ENCODE measurements at regions not wholly inside any gene's neighbourhood (a gene's known extent, or its start where the extent isn't known, plus 50 kb on each side); places are given as distances from the start of the nearest gene placed in this dataset.

DNA sequence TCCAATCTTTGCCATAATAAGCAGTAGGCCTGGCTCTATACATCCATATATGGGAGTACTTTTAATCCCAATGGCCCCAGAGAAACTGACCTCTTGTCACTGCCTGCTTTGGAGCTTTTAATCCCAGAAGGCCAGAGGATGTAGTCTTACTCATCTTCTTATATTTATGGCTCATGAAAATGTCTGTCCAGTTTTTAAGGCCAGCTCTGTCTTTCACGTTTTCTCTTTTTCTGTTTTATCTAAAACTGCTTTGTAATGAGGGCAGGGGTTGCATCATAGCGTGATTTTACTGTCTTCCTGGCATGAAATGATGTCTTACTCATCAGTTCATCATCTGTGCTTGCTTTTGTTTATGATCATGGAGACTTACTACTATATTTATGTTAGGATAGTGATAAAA, 1094.9 kb downstream of the MAT2B start:
- TF ChIP-seq CTCF (conservative IDR thresholded peaks at IDR 0.05), result no peak
- no peaks in the 10 kb centered on the region for H3K36me3 Mint-ChIP-seq (ENCODE audit: low read depth)
- no peaks in the 10 kb centered on the region for H3K27me3 ChIP-seq (ENCODE audit: control insufficient read depth, insufficient read depth, low read length, poor library complexity, severe bottlenecking)
- no peak overlapping the region for H3K27ac ChIP-seq (ENCODE audit: low read depth, low read length)
- no peaks in the 10 kb centered on the region for H3K4me1 Mint-ChIP-seq
- no peaks in the 10 kb centered on the region for H3K27me3 Mint-ChIP-seq (ENCODE audit: insufficient read depth)
- no peak overlapping the region for H3K4me3 ChIP-seq (ENCODE audit: low read length)
- H3K27ac Mint-ChIP-seq, result no peak overlapping the region
- H3K4me1 ChIP-seq (ENCODE audit: control insufficient read depth, insufficient read depth, low read length), result no peaks in the 10 kb centered on the region
- H3K9ac ChIP-seq (ENCODE audit: extremely low read depth, low read length, poor library complexity, severe bottlenecking), result no peak overlapping the region
- WGBS, 2 experiments (ENCODE audit: insufficient coverage in 1 of 2, insufficient read length in 1 of 2), result 88 to 100% methylated on average over 1 to 2 of the region's 2 CpGs
- no peak overlapping the region for H3K4me3 Mint-ChIP-seq
- no peak for DNase-seq
- no peaks in the 10 kb centered on the region for H3K36me3 ChIP-seq (ENCODE audit: control insufficient read depth, insufficient read depth, low read length)
- no peaks in the 10 kb centered on the region for H3K9me3 ChIP-seq (ENCODE audit: control insufficient read depth, low read length)
- H3K9me3 Mint-ChIP-seq, result peaks cover 7% of the 10 kb centered on the region

DNA sequence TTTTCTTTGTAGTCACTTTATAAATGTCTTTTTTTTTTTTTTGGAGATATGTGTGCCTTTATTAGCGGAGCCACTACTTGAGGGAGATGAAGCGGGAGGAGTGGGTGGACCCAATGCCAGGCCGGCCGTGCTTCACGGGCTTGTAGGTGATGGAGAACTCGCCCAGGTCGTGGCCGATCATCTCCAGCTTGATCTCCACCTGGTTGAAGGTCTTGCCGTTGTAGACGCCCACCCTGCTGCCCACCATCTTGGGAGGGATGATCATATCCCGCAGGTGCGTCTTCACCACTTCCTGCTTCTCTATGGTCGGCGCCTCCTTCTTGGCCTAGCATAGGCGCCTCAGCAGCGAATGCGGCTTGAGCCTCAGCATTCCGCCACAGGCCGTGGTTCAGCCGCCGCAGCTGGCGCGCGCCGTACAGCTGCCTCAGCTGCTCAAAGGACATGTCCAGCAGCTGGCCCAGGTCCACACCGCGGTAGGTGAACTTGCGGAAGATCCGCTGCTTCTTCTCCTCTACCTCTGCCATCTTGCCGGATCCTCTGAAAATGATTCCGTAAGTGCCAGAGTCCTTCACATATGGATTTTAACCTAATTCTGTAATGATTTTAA, 1095.6 kb downstream of the MAT2B start:
- Mint-ChIP-seq H3K4me1 (no peaks in the 10 kb centered on the region), H3K27ac (no peak overlapping the region), H3K27me3 (ENCODE audit: insufficient read depth) (no peaks in the 10 kb centered on the region), H3K4me3 (no peak overlapping the region), H3K36me3 (ENCODE audit: low read depth) (no peaks in the 10 kb centered on the region), H3K9me3 (peaks cover 7% of the 10 kb centered on the region)
- H3K4me3 ChIP-seq (ENCODE audit: low read length), result no peak overlapping the region
- no peak for DNase-seq
- no peak for TF ChIP-seq CTCF (conservative IDR thresholded peaks at IDR 0.05)
- no peak overlapping the region for H3K9ac ChIP-seq (ENCODE audit: extremely low read depth, low read length, poor library complexity, severe bottlenecking)
- H3K4me1 ChIP-seq (ENCODE audit: control insufficient read depth, insufficient read depth, low read length), result no peaks in the 10 kb centered on the region
- no peaks in the 10 kb centered on the region for H3K9me3 ChIP-seq (ENCODE audit: control insufficient read depth, low read length)
- H3K36me3 ChIP-seq (ENCODE audit: control insufficient read depth, insufficient read depth, low read length), result no peaks in the 10 kb centered on the region
- WGBS, 2 experiments (ENCODE audit: insufficient coverage in 1 of 2, insufficient read length in 1 of 2), result 94 to 96% methylated on average over 17 to 31 of the region's 31 CpGs
- no peak overlapping the region for H3K27ac ChIP-seq (ENCODE audit: low read depth, low read length)
- no peaks in the 10 kb centered on the region for H3K27me3 ChIP-seq (ENCODE audit: control insufficient read depth, insufficient read depth, low read length, poor library complexity, severe bottlenecking)

GRCh38 chr5:164608507-164608906, 1103.1 kb downstream of the MAT2B start:
- no peak for TF ChIP-seq CTCF (conservative IDR thresholded peaks at IDR 0.05)
- Histone ChIP-seq H3K27ac (ENCODE audit: low read depth, low read length) (no peak overlapping the region), H3K4me3 (ENCODE audit: low read length) (no peak overlapping the region), H3K36me3 (ENCODE audit: control insufficient read depth, insufficient read depth, low read length) (no peaks in the 10 kb centered on the region), H3K9ac (ENCODE audit: extremely low read depth, low read length, poor library complexity, severe bottlenecking) (no peak overlapping the region), H3K9me3 (ENCODE audit: control insufficient read depth, low read length) (no peaks in the 10 kb centered on the region), H3K27me3 (ENCODE audit: control insufficient read depth, insufficient read depth, low read length, poor library complexity, severe bottlenecking) (no peaks in the 10 kb centered on the region), H3K4me1 (ENCODE audit: control insufficient read depth, insufficient read depth, low read length) (no peaks in the 10 kb centered on the region)
- peaks cover 3% of the 10 kb centered on the region for H3K36me3 Mint-ChIP-seq (ENCODE audit: low read depth)
- WGBS, 2 experiments (ENCODE audit: insufficient coverage in 1 of 2, insufficient read length in 1 of 2), result 96 to 100% methylated on average over 1 to 4 of the region's 4 CpGs
- H3K4me1 Mint-ChIP-seq, result no peaks in the 10 kb centered on the region
- no peak overlapping the region for H3K4me3 Mint-ChIP-seq
- no peaks in the 10 kb centered on the region for H3K27me3 Mint-ChIP-seq (ENCODE audit: insufficient read depth)
- no peak overlapping the region for H3K27ac Mint-ChIP-seq
- DNase-seq, result no peak
- H3K9me3 Mint-ChIP-seq, result peaks cover 12% of the 10 kb centered on the region

All from endodermal cell (in vitro differentiated cells).